CD4-positive, alpha-beta T cell (primary cell): ENCODE measurements at regions not wholly inside any gene's neighbourhood (a gene's known extent, or its start where the extent isn't known, plus 50 kb on each side); places are given as distances from the start of the nearest gene placed in this dataset.

Experiments used
- ATAC-seq: fragments of 200-7000 bp; cut with Tn5 transposase; one replicate; pipeline ENCODE4 v1.10.0; 2022; ENCODE audit warnings: mild to moderate bottlenecking; ENCODE audit not compliant: poor library complexity
- CTCF ChIA-PET: fragments of 350-600 bp; sonication (Branson Sonifier 250); formaldehyde crosslinking; loops from one replicate; lab custom pipeline; 2021; ENCODE audit warnings: antibody characterized with exemption, inconsistent platforms; lab: Charles Lee
- POLR2A ChIA-PET: fragments of 350-600 bp; sonication (Branson Sonifier 250); formaldehyde crosslinking; loops from one replicate; lab custom pipeline; 2021; ENCODE audit warnings: antibody characterized with exemption, inconsistent platforms; lab: Charles Lee
- DNase-seq, 14 experiments: peaks; one replicate each; pipeline ENCODE4 v3.0.0-alpha.2; 2013 to 2020; ENCODE audit warnings: mixed read lengths in 2 of 14
- H3K27ac ChIP-seq, 2 donors: one replicate each; pipeline versions ENCODE4 v1.5.1 to v1.7.0; 2013; ENCODE audit warnings: low read length in 2 of 2, low read depth in 1 of 2, mild to moderate bottlenecking in 1 of 2
- H3K27me3 ChIP-seq, 2 experiments: 1 replicate in 1 of 2; 2 replicates in 1 of 2; pipeline versions ENCODE4 v1.6.1 to v1.7.0; 2013; ENCODE audit warnings: low read length in 2 of 2, control low read depth in 1 of 2, mild to moderate bottlenecking in 1 of 2, moderate library complexity in 1 of 2; ENCODE audit not compliant: insufficient read depth in 2 of 2, control insufficient read depth in 1 of 2
- H3K36me3 ChIP-seq: one replicate; pipeline ENCODE4 v1.6.1; 2013; ENCODE audit warnings: low read length, control low read depth; ENCODE audit not compliant: insufficient read depth
- H3K4me1 ChIP-seq: one replicate; pipeline ENCODE4 v1.6.1; 2013; ENCODE audit warnings: low read length, control low read depth; ENCODE audit not compliant: insufficient read depth
- H3K4me3 ChIP-seq: one replicate; pipeline ENCODE4 v1.5.1; 2013; ENCODE audit warnings: mild to moderate bottlenecking, low read length, moderate library complexity
- H3K9me3 ChIP-seq, 2 experiments: 1 replicate in 1 of 2; 2 replicates in 1 of 2; pipeline versions ENCODE4 v1.6.1 to v1.7.0; 2013; ENCODE audit warnings: low read length in 2 of 2, mild to moderate bottlenecking in 2 of 2, control low read depth in 1 of 2, moderate library complexity in 1 of 2; ENCODE audit not compliant: control insufficient read depth in 1 of 2, insufficient read depth in 1 of 2
- H3K27ac Mint-ChIP-seq: one replicate; pipeline ENCODE4 v1.8.0; 2020; ENCODE audit warnings: mixed read lengths
- H3K27me3 Mint-ChIP-seq: one replicate; pipeline ENCODE4 v1.8.0; 2021; ENCODE audit warnings: mixed read lengths
- H3K36me3 Mint-ChIP-seq: one replicate; pipeline ENCODE4 v1.8.0; 2021; ENCODE audit warnings: low read depth, mixed read lengths
- H3K4me1 Mint-ChIP-seq: one replicate; pipeline ENCODE4 v1.8.0; 2021; ENCODE audit warnings: low read depth, mixed read lengths
- H3K4me3 Mint-ChIP-seq: one replicate; pipeline ENCODE4 v1.8.0; 2020; ENCODE audit warnings: mild to moderate bottlenecking, mixed read lengths
- H3K9me3 Mint-ChIP-seq: one replicate; pipeline ENCODE4 v1.8.0; 2020; ENCODE audit warnings: mixed read lengths
- CTCF ChIP-seq: fragments of 200-600 bp; IDR thresholded peaks from one replicate; pipeline ENCODE4 v1.8.0; 2022; ENCODE audit warnings: antibody characterized with exemption, mild to moderate bottlenecking
- intact Hi-C, 2 experiments: fragments of 100-400 bp; cut with DNase I in 1 of 2; cut with micrococcal nuclease in 1 of 2; formaldehyde crosslinking; loops; one replicate each; pipeline versions ENCODE4 v1.15.1 to v1.9.0; 2023 to 2025; cut with DNase I, micrococcal nuclease

DNA sequence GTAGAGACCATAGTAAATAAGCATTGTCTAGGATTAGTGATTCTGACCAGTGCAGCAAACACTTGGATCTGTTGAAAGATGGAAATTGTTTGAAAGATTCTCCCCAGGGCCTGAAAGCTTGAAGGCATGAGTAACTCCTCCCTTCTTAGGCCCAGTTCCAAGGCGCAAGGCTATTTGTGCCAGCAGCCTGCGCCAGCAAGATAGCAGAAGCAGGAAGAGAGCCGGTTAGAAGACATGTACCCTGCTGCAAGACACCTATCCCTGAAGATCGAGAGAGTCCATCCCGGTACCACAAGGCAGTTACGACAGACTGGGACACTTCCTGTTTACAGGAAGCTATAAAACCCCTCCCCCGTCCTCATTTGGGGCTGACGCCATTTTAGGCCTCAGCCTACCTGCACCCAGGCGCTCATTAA, 72.4 kb upstream of the JADE1 start:
- H3K36me3 ChIP-seq: no peaks in the 10 kb centered on the region
- no peaks in the 10 kb centered on the region for H3K4me1 ChIP-seq
- Mint-ChIP-seq H3K36me3 (no peaks in the 10 kb centered on the region), H3K9me3 (no peaks in the 10 kb centered on the region), H3K27me3 (no peaks in the 10 kb centered on the region), H3K4me3 (no peak overlapping the region), H3K27ac (no peak overlapping the region), H3K4me1 (no peaks in the 10 kb centered on the region)
- ATAC-seq (no peak), DNase-seq (no peak)
- H3K27ac ChIP-seq: no peak overlapping the region
- no peaks in the 10 kb centered on the region for H3K27me3 ChIP-seq
- ChIA-PET POLR2A (interaction anchor here (1.0 kb wide), 1 partner anchor 72 kb away, joined by 3 read pairs; the partner anchor contains the start of gene JADE1), CTCF (interaction anchor here (1.4 kb wide), 1 partner anchor 21 kb away, joined by 3 read pairs; no protein-coding TSS in a partner anchor)
- peaks cover 0 to 5% of the 10 kb centered on the region in 2 experiments for H3K9me3 ChIP-seq
- no peak for TF ChIP-seq CTCF
- intact Hi-C loops: no loop called here
- no peak overlapping the region for H3K4me3 ChIP-seq

- Mint-ChIP-seq H3K9me3 (no peaks in the 10 kb centered on the region), H3K4me3 (no peak overlapping the region), H3K4me1 (no peaks in the 10 kb centered on the region), H3K27me3 (no peaks in the 10 kb centered on the region), H3K36me3 (no peaks in the 10 kb centered on the region), H3K27ac (no peak overlapping the region)
- Histone ChIP-seq H3K9me3 (no peaks in the 10 kb centered on the region), H3K4me1 (no peaks in the 10 kb centered on the region), H3K27me3 (no peaks in the 10 kb centered on the region), H3K4me3 (no peak overlapping the region), H3K36me3 (no peaks in the 10 kb centered on the region), H3K27ac (no peak overlapping the region)
- intact Hi-C loops: no loop called here
- ChIA-PET CTCF (interaction anchor here (1.4 kb wide), 1 partner anchor 22 kb away, joined by 3 read pairs; no protein-coding TSS in a partner anchor), POLR2A (no interaction called here)
- no peak for TF ChIP-seq CTCF
- DNase-seq (no peak), ATAC-seq (no peak)
These were observed 73.8 kb upstream of the JADE1 start for GRCh38 chr4:128735714-128736113.

- ChIA-PET CTCF (no interaction called here), POLR2A (no interaction called here)
- Histone ChIP-seq H3K27me3 (no peaks in the 10 kb centered on the region), H3K4me3 (no peak overlapping the region), H3K36me3 (no peaks in the 10 kb centered on the region), H3K4me1 (no peaks in the 10 kb centered on the region), H3K27ac (no peak overlapping the region), H3K9me3 (no peaks in the 10 kb centered on the region)
- no peak for TF ChIP-seq CTCF
- intact Hi-C loops: no loop called here
- H3K27ac Mint-ChIP-seq: no peak overlapping the region
- no peak for DNase-seq
- ATAC-seq: no peak
- H3K36me3 Mint-ChIP-seq: no peaks in the 10 kb centered on the region
- no peaks in the 10 kb centered on the region for H3K27me3 Mint-ChIP-seq
- H3K4me1 Mint-ChIP-seq: no peaks in the 10 kb centered on the region
- H3K4me3 Mint-ChIP-seq: no peak overlapping the region
- no peaks in the 10 kb centered on the region for H3K9me3 Mint-ChIP-seq
These were observed 81.3 kb upstream of the JADE1 start for GRCh38 chr4:128728190-128728589.
